HG03196 (cell line): ENCODE measurements at regions not wholly inside any gene's neighbourhood (a gene's known extent, or its start where the extent isn't known, plus 50 kb on each side); places are given as distances from the start of the nearest gene placed in this dataset.
"Not testable (repeated sequence)": the region's sequence is repeated elsewhere in the genome, so short reads cannot be mapped to it uniquely, and the experiment has no call there.

Experiments
- ATAC-seq: cut with Tn5 transposase; IDR thresholded peaks from one replicate; pipeline ENCODE4 v1.9.1; 2021; ENCODE audit not compliant: unreplicated experiment

GRCh38 chr13:78098249-78098648 is 179.6 kb upstream of the EDNRB start:
- no peak for ATAC-seq

GRCh38 chr13:78096221-78096620 is 177.6 kb upstream of the EDNRB start:
- ATAC-seq = no peak

GRCh38 chr13:78087966-78088678 is 169.5 kb upstream of the EDNRB start:
- ATAC-seq = no peak

GRCh38 chr13:78085434-78086225 is 167.0 kb upstream of the EDNRB start:
- ATAC-seq = no peak

GRCh38 chr13:78084401-78084800 is 165.8 kb upstream of the EDNRB start:
- ATAC-seq = no peak

GRCh38 chr13:78078168-78078567 is 159.5 kb upstream of the EDNRB start:
- no peak for ATAC-seq

GRCh38 chr13:78067290-78067689 is 148.7 kb upstream of the EDNRB start:
- no peak for ATAC-seq

DNA sequence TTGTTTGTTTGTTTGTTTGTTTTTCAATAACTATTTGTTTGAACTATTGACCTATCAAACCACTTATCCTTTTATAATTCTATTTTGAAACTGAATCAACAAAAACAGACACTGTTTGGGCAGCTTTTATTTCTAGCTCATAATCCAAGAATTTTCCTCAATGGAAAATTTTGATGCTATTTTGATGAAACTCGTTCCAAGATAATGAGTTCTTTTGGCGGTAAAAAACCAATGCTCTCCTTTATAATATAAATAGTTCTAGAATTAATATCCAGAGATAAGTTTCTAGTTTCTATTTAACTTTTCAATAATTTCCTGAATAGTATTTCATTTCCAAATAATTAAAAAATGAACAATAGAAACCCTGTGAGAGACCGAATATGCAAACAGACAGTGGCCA is 146.5 kb upstream of the EDNRB start:
- no peak for ATAC-seq

- ATAC-seq = no peak
Measured at GRCh38 chr13:78061806-78062205, 143.2 kb upstream of the EDNRB start.

DNA sequence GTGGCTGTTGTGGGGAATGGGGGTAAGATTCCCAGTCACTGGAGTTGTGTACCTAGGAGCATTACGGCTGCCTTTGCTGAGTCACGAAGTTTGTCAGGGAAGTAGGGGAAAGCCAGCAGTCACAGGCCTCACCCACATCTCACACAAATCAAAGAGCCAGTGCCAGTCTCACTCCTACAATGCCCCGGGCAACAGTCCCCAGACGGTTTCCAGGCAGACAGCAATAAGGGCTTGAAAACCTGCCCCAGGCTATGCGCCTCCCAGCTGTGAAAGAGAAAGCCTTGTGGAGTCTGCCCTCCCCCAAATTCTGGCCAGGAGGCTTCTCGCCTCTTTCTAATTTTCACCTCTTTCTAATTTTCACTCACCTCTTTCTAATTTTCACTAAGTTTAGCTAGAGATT is 142.3 kb upstream of the EDNRB start:
- no peak for ATAC-seq

DNA sequence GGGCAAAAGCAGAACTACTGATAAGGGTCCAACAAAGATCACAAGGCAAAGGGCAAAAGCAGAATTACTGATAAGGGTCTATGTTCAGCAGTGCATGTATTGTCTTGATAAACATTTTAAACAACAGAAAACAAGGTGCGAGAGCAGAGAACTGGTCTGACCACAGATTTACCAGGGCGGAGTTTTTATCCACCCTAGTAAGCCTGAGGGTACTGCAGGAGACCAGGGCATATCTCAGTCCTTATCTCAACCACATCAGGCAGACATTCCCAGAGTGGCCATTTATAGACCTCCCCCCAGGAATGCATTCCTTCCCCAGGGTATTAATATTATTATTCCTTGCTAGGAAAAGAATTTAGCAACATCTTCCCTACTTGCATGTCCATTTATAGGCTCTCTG is 138.2 kb upstream of the EDNRB start:
- ATAC-seq = not testable (repeated sequence)

- ATAC-seq = no peak
Measured at GRCh38 chr13:78054157-78054556, 135.5 kb upstream of the EDNRB start.

- ATAC-seq = no peak
Measured at GRCh38 chr13:78047151-78047550, 128.5 kb upstream of the EDNRB start.

- ATAC-seq = peak; percentile 85
Measured at GRCh38 chr13:78046331-78046730, 127.7 kb upstream of the EDNRB start.

GRCh38 chr13:78045916-78046315 is 127.3 kb upstream of the EDNRB start:
- ATAC-seq = peak; percentile 24

DNA sequence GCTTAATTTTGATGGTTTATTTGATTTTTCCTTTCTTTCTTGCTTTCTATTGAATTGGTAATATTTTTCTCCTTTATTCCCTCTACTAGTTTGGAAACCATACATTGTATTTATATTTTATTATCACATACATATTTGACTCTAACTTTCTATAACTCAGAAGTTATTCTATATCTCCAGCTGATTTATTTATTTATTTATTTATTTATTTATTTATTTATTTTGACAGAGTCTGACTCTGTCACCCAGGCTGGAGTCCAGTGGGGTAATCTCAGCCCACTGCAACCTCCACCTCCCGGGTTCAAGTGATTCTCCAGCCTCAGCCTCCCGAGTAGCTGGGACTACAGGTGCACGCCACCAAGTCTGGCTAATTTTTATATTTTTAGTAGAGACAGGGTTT is 122.7 kb upstream of the EDNRB start:
- not testable (repeated sequence) for ATAC-seq

DNA sequence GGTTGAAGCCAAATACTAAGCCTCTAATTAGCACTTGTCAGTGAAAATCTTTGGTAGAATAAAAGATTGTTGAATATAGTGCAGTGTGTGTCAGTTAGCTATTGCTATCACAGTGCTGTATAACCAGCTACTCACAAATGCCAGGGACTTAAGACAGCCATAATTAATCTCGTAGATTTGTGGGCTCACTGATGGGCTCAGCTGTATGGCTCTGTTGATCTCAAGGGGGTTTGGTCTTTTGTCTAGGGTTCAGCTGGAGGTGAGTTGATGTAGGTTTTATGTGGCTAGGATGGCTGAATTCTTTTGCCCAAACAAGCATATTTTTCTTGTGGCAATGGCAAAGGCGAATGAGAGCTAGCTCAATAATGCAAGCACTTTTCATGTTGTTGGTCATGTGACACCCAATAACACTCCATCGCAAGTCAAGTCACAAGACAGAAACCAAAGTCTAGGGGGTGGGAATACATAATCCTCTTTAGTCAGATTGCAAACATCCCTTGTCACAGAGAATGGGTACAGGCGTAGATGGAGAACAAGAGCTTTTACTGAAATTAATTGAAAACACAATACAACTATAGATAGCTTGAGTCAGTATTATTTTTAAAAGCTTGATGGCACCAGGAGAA is 121.7 kb upstream of the EDNRB start:
- no peak for ATAC-seq

DNA sequence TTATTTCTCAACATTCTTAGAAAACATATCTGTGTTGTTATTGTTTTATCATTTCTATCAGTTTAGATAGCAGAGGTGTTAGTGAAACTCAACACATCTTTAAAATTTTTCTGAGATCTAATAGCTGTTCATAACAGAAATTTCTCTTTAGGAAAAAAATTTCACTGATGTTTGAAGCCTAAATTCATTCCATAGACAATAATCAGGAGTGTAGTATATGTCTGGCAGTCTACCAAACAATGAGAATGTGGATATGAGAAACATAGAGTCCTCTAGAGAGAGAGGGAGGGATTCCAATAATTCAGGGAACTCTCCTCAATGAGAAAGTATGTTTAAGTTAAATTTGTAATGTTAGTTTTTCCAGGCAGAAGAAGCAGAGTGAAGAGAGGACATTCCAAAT is 118.2 kb upstream of the EDNRB start:
- no peak for ATAC-seq

DNA sequence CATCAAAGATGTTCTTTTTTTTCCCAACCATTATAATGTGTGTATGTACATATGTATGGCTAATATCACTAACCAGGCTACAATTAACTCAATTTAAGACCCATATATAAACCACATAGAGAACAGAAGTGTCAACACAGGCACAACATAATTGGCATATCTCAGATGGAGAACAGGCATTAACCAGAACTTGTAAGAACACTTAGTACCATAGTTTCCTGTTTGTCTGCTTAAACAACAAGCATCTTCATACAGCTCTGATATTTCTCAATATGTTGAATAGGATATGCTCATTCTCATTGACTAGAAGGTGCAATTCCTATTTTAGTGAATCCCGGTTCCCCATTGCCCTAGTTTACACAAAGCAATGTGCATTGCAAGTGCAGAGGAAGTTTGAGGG is 116.9 kb upstream of the EDNRB start:
- ATAC-seq = no peak

- no peak for ATAC-seq
Measured at GRCh38 chr13:78033509-78033908, 114.9 kb upstream of the EDNRB start.

GRCh38 chr13:78032132-78032531 is 113.5 kb upstream of the EDNRB start:
- no peak for ATAC-seq

- no peak for ATAC-seq
Measured at GRCh38 chr13:78030341-78030896, 111.8 kb upstream of the EDNRB start.
